ENCODE measurements at regions not wholly inside any gene's neighbourhood (a gene's known extent, or its start where the extent isn't known, plus 50 kb on each side); places are given as distances from the start of the nearest gene placed in this dataset.

DNA sequence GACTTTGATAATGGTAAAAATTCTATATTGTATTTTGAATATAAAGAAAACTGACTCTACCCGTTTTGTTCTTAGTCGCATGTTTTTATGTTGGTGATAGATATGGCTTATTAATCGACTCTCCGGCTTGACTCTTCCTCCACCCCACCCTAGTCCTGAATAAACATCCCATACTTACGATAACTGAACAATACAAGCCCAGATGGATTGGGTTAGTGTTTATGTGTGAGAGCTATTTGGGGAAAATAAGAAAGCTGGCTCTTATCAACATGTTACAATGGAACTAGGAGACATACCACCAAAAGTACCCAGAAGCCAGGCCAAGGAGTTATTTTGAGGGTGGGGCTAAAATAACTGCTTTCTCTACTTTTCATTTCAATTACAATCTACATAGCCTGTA is 796.3 kb downstream of the DIAPH3 start:
- TF ChIP-seq, protein P1, sequence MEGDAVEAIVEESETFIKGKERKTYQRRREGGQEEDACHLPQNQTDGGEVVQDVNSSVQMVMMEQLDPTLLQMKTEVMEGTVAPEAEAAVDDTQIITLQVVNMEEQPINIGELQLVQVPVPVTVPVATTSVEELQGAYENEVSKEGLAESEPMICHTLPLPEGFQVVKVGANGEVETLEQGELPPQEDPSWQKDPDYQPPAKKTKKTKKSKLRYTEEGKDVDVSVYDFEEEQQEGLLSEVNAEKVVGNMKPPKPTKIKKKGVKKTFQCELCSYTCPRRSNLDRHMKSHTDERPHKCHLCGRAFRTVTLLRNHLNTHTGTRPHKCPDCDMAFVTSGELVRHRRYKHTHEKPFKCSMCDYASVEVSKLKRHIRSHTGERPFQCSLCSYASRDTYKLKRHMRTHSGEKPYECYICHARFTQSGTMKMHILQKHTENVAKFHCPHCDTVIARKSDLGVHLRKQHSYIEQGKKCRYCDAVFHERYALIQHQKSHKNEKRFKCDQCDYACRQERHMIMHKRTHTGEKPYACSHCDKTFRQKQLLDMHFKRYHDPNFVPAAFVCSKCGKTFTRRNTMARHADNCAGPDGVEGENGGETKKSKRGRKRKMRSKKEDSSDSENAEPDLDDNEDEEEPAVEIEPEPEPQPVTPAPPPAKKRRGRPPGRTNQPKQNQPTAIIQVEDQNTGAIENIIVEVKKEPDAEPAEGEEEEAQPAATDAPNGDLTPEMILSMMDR (IDR thresholded peaks at IDR 0.05; ENCODE audit: low read depth, low read length, poor library complexity, severe bottlenecking) = no peak
- TF ChIP-seq EZH2phosphoT487 (IDR thresholded peaks at IDR 0.05; ENCODE audit: borderline replicate concordance, low read length) = no peak

Measured in DOHH2 (cell line).